NCI-H2227 treated with DMSO at 0.1 percent for 48 hours (cell line): ENCODE measurements at regions not wholly inside any gene's neighbourhood (a gene's known extent, or its start where the extent isn't known, plus 50 kb on each side); places are given as distances from the start of the nearest gene placed in this dataset.

ENCODE experiments used
- DNase-seq: peaks from one replicate; lab custom pipeline; 2025; lab: John Stamatoyannopoulos, UW

DNA sequence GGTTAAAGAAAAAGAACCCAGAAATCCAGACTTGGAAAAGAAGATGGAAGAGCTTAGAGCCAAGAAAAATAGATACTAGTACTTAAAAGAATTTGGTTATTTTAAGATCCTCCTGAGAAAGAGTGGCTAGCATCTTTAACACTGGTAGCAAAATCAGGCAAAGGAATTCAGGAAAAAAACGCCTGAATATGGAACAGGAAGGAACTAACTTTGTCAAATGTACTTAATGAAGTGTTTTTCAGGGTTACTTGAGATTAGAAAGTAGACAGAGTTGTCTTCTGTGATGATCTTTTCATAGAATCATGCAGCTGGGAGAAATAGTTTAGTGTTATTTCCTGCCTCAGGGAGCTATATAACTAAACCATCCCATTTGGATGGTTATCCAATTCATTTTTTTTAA lies 50.8 kb upstream of the SASH1 start:
- no peak for DNase-seq
